Uterus (tissue), 2 donors: ENCODE measurements at regions not wholly inside any gene's neighbourhood (a gene's known extent, or its start where the extent isn't known, plus 50 kb on each side); places are given as distances from the start of the nearest gene placed in this dataset.

ENCODE experiments used
- CTCF ChIP-seq, 4 experiments: fragments of 200-600 bp in 2 of 4; fragments of 450-650 bp in 2 of 4; sonication (generic) in 2 of 4; IDR thresholded peaks; one replicate each; pipeline ENCODE4 v1.5.1; 2016 to 2019; ENCODE audit warnings: antibody characterized with exemption in 4 of 4, mild to moderate bottlenecking in 2 of 4, moderate library complexity in 1 of 4
- POLR2A ChIP-seq, 2 donors: fragments of 450-650 bp; IDR thresholded peaks; one replicate each; pipeline ENCODE4 v1.6.1; 2016; ENCODE audit warnings: antibody characterized with exemption in 2 of 2, mild to moderate bottlenecking in 1 of 2, moderate library complexity in 1 of 2

- no peak for TF ChIP-seq CTCF (IDR thresholded peaks at IDR 0.05)
- no peak for TF ChIP-seq POLR2A (IDR thresholded peaks at IDR 0.05)
Observed at GRCh38 chr12:75606151-75606550, 94.7 kb upstream of the KRR1 start.
